GM19455 (cell line): ENCODE measurements at regions not wholly inside any gene's neighbourhood (a gene's known extent, or its start where the extent isn't known, plus 50 kb on each side); places are given as distances from the start of the nearest gene placed in this dataset.
"Not testable (repeated sequence)": the region's sequence is repeated elsewhere in the genome, so short reads cannot be mapped to it uniquely, and the experiment has no call there.

Source experiments
- ATAC-seq: cut with Tn5 transposase; IDR thresholded peaks from one replicate; pipeline ENCODE4 v1.9.1; 2021; ENCODE audit not compliant: unreplicated experiment

GRCh38 chr5:130502702-130503101 lies 598.4 kb downstream of the CHSY3 start:
- no peak for ATAC-seq

GRCh38 chr5:130501151-130501865 lies 597.0 kb downstream of the CHSY3 start:
- no peak for ATAC-seq

- ATAC-seq: not testable (repeated sequence)
Observed at GRCh38 chr5:130500495-130500894, 596.2 kb downstream of the CHSY3 start.

GRCh38 chr5:130496215-130496614 lies 592.0 kb downstream of the CHSY3 start:
- ATAC-seq: no peak

GRCh38 chr5:130488252-130488651 lies 584.0 kb downstream of the CHSY3 start:
- ATAC-seq: no peak

- ATAC-seq: no peak
Observed at GRCh38 chr5:130479045-130479804, 575.0 kb downstream of the CHSY3 start.

- ATAC-seq: no peak
Observed at GRCh38 chr5:130476325-130476724, 572.1 kb downstream of the CHSY3 start.

GRCh38 chr5:130462516-130462915 lies 558.3 kb downstream of the CHSY3 start:
- no peak for ATAC-seq

GRCh38 chr5:130455175-130455574 lies 550.9 kb downstream of the CHSY3 start:
- ATAC-seq: no peak

- no peak for ATAC-seq
Observed at GRCh38 chr5:130452744-130453143, 548.5 kb downstream of the CHSY3 start.

- ATAC-seq: no peak
Observed at GRCh38 chr5:130436430-130436829, 532.2 kb downstream of the CHSY3 start.

GRCh38 chr5:130427222-130427955 lies 523.1 kb downstream of the CHSY3 start:
- no peak for ATAC-seq

- ATAC-seq: no peak
Observed at GRCh38 chr5:130425424-130425823, 521.2 kb downstream of the CHSY3 start.

- ATAC-seq: no peak
Observed at GRCh38 chr5:130424341-130424740, 520.1 kb downstream of the CHSY3 start.

- ATAC-seq: no peak
Observed at GRCh38 chr5:130402906-130403305, 498.6 kb downstream of the CHSY3 start.

GRCh38 chr5:130400091-130400490 lies 495.8 kb downstream of the CHSY3 start:
- no peak for ATAC-seq

- no peak for ATAC-seq
Observed at GRCh38 chr5:130398825-130399224, 494.6 kb downstream of the CHSY3 start.

GRCh38 chr5:130397727-130398126 lies 493.5 kb downstream of the CHSY3 start:
- not testable (repeated sequence) for ATAC-seq

GRCh38 chr5:130397132-130397531 lies 492.9 kb downstream of the CHSY3 start:
- ATAC-seq: no peak

- ATAC-seq: not testable (repeated sequence)
Observed at GRCh38 chr5:130391727-130392264, 487.5 kb downstream of the CHSY3 start.

- ATAC-seq: no peak
Observed at GRCh38 chr5:130386155-130386554, 481.9 kb downstream of the CHSY3 start.
